ENCODE measurements at regions not wholly inside any gene's neighbourhood (a gene's known extent, or its start where the extent isn't known, plus 50 kb on each side); places are given as distances from the start of the nearest gene placed in this dataset.
A peak's percentile ranks its signal among the peaks of the same experiment; 100 is the strongest.

DNA sequence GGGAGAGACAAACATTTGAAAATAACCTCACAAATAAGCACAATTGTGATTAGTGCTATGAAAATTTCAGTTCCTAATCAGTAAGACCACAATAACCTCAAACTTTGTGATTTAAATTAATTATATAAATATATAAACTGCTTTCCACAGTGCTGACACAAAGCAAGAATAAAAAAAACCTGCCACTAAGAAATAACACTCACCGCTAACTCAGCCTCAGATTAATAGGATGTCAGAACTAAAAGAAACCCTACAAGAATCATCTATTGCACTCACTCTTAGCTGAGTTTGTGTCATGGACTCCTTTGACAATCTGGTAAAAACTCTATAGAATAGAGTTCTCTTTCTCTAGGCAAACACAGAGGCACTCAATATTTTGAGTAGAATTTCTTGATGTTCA lies 68.4 kb downstream of the SLC41A2 start:
- Mint-ChIP-seq H3K4me3 (ENCODE audit: unreplicated experiment) (no peak overlapping the region), H3K36me3 (ENCODE audit: insufficient read depth, unreplicated experiment) (peaks cover 4% of the 10 kb centered on the region), H3K4me1 (ENCODE audit: insufficient read depth, unreplicated experiment) (no peaks in the 10 kb centered on the region), H3K27me3 (ENCODE audit: insufficient read depth, unreplicated experiment) (no peaks in the 10 kb centered on the region), H3K9me3 (ENCODE audit: unreplicated experiment) (no peaks in the 10 kb centered on the region), H3K27ac (ENCODE audit: low read depth, unreplicated experiment) (no peak overlapping the region)
- intact Hi-C loops (cut with micrococcal nuclease): no loop called here
- no peak for DNase-seq (ENCODE audit: unreplicated experiment)
- TF ChIP-seq, protein P1, sequence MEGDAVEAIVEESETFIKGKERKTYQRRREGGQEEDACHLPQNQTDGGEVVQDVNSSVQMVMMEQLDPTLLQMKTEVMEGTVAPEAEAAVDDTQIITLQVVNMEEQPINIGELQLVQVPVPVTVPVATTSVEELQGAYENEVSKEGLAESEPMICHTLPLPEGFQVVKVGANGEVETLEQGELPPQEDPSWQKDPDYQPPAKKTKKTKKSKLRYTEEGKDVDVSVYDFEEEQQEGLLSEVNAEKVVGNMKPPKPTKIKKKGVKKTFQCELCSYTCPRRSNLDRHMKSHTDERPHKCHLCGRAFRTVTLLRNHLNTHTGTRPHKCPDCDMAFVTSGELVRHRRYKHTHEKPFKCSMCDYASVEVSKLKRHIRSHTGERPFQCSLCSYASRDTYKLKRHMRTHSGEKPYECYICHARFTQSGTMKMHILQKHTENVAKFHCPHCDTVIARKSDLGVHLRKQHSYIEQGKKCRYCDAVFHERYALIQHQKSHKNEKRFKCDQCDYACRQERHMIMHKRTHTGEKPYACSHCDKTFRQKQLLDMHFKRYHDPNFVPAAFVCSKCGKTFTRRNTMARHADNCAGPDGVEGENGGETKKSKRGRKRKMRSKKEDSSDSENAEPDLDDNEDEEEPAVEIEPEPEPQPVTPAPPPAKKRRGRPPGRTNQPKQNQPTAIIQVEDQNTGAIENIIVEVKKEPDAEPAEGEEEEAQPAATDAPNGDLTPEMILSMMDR (IDR thresholded peaks at IDR 0.05; ENCODE audit: unreplicated experiment): no peak
- CTCF ChIA-PET: interaction anchor here (0.6 to 0.8 kb wide), 2 partner anchors 508 to 688 kb away, joined by 3 to 4 read pairs; no protein-coding TSS in a partner anchor
- POLR2A ChIA-PET: no interaction called here
- no TSS peak for BruUV-seq (replicated peaks)

DNA sequence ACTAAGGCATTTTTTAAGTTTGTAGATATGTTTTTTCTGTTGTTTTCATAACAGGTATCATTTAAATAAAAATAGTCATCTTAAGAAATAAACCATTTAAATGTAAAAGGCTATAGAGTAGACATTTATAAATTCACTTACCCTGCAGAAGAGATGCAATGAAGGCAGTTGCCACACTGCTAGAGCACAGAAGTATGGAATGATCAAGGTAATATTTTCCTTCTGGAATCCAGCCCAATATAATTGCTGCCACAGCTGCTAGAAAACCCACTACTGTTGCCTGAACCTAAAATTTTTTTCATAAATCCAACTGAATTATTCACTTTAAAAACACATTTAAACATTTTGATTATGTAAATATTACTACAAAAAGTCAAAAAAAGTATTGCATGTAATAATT lies 69.2 kb downstream of the SLC41A2 start:
- no peaks in the 10 kb centered on the region for H3K4me1 Mint-ChIP-seq (ENCODE audit: insufficient read depth, unreplicated experiment)
- no peak overlapping the region for H3K4me3 Mint-ChIP-seq (ENCODE audit: unreplicated experiment)
- ChIA-PET POLR2A (interaction anchor here (0.7 kb wide), 1 partner anchor 161 kb away, joined by 3 read pairs; no protein-coding TSS in a partner anchor), CTCF (interaction anchor here (1.1 kb wide), 1 partner anchor 507 kb away, joined by 3 read pairs; no protein-coding TSS in a partner anchor)
- intact Hi-C loops (cut with micrococcal nuclease): no loop called here
- no peaks in the 10 kb centered on the region for H3K9me3 Mint-ChIP-seq (ENCODE audit: unreplicated experiment)
- no TSS peak for BruUV-seq (replicated peaks)
- H3K36me3 Mint-ChIP-seq (ENCODE audit: insufficient read depth, unreplicated experiment): peaks cover 4% of the 10 kb centered on the region
- DNase-seq (ENCODE audit: unreplicated experiment): no peak
- no peaks in the 10 kb centered on the region for H3K27me3 Mint-ChIP-seq (ENCODE audit: insufficient read depth, unreplicated experiment)
- TF ChIP-seq, protein P1 (IDR thresholded peaks at IDR 0.05; ENCODE audit: unreplicated experiment): no peak
- no peak overlapping the region for H3K27ac Mint-ChIP-seq (ENCODE audit: low read depth, unreplicated experiment)

DNA sequence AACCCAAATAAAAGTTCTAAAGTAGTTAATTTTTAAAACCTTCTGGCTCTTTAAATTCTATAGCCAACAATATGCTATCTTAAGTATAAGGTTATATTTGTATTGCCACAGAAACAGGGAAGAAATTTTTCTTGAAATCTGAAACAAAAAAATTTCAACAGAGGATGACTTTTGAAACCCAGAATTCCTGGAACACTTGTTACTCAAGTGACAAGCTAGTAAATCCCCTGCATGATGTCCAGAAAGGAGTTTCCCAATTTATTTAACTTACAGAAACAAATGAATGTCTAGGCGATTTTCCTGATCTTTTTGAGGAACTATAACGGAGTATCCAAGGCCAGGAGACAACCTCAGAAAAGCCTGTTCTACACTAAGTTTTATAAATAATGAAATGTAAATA lies 69.6 kb downstream of the SLC41A2 start:
- TF ChIP-seq, protein P1 (IDR thresholded peaks at IDR 0.05; ENCODE audit: unreplicated experiment): no peak
- ChIA-PET POLR2A (interaction anchor here (0.6 to 1.3 kb wide), 3 partner anchors 8 to 161 kb away, joined by 3 to 5 read pairs (median 4); no protein-coding TSS in a partner anchor), CTCF (interaction anchor here (1.1 kb wide), 1 partner anchor 507 kb away, joined by 3 read pairs; no protein-coding TSS in a partner anchor)
- Mint-ChIP-seq H3K27me3 (ENCODE audit: insufficient read depth, unreplicated experiment) (no peaks in the 10 kb centered on the region), H3K9me3 (ENCODE audit: unreplicated experiment) (no peaks in the 10 kb centered on the region), H3K4me3 (ENCODE audit: unreplicated experiment) (no peak overlapping the region), H3K27ac (ENCODE audit: low read depth, unreplicated experiment) (no peak overlapping the region), H3K4me1 (ENCODE audit: insufficient read depth, unreplicated experiment) (no peaks in the 10 kb centered on the region), H3K36me3 (ENCODE audit: insufficient read depth, unreplicated experiment) (peaks cover 4% of the 10 kb centered on the region)
- intact Hi-C loops (cut with micrococcal nuclease): no loop called here
- BruUV-seq (replicated peaks): no TSS peak
- DNase-seq (ENCODE audit: unreplicated experiment): peak; percentile 49

DNA sequence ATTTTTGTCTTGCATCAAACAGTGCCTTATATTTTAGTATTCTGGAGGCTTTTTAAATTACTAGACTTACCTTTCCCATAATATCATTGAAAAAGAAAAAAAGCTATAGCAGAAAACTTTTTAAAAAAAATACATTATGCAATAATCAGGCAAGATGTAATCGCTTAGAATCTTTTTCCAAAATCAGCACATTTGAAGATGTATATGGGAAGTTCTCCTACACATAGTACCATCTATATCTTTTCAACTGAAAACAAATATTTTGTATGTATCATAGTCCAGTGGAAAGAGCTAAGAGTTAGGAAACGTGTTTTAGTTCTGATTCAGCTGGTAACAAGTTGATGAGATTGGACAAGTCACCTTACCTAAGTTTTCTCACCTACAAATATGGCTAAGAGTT lies 70.6 kb downstream of the SLC41A2 start:
- H3K27me3 Mint-ChIP-seq (ENCODE audit: insufficient read depth, unreplicated experiment): no peaks in the 10 kb centered on the region
- peaks cover 4% of the 10 kb centered on the region for H3K36me3 Mint-ChIP-seq (ENCODE audit: insufficient read depth, unreplicated experiment)
- no peaks in the 10 kb centered on the region for H3K4me1 Mint-ChIP-seq (ENCODE audit: insufficient read depth, unreplicated experiment)
- intact Hi-C loops (cut with micrococcal nuclease): no loop called here
- H3K4me3 Mint-ChIP-seq (ENCODE audit: unreplicated experiment): no peak overlapping the region
- no peak for DNase-seq (ENCODE audit: unreplicated experiment)
- CTCF ChIA-PET: interaction anchor here (3.0 kb wide), 1 partner anchor 506 kb away, joined by 13 read pairs; no protein-coding TSS in a partner anchor
- POLR2A ChIA-PET: interaction anchor here (0.8 to 1.8 kb wide), 4 partner anchors 9 to 71 kb away, joined by 3 to 8 read pairs (median 4); no protein-coding TSS in a partner anchor
- TF ChIP-seq, protein P1 (IDR thresholded peaks at IDR 0.05; ENCODE audit: unreplicated experiment): no peak
- BruUV-seq (replicated peaks): no TSS peak
- no peaks in the 10 kb centered on the region for H3K9me3 Mint-ChIP-seq (ENCODE audit: unreplicated experiment)
- H3K27ac Mint-ChIP-seq (ENCODE audit: low read depth, unreplicated experiment): no peak overlapping the region

Measured in MCF 10A (cell line).